ENCODE measurements at regions not wholly inside any gene's neighbourhood (a gene's known extent, or its start where the extent isn't known, plus 50 kb on each side); places are given as distances from the start of the nearest gene placed in this dataset.

- no peak for DNase-seq (ENCODE audit: low read depth)
Observed at GRCh38 chr11:35868491-35868890, 75.4 kb upstream of the LDLRAD3 start.

GRCh38 chr11:35873721-35874120 is 70.1 kb upstream of the LDLRAD3 start:
- no peak for DNase-seq (ENCODE audit: low read depth)

GRCh38 chr11:35874751-35875450 is 69.0 kb upstream of the LDLRAD3 start:
- no peak for DNase-seq (ENCODE audit: low read depth)

- DNase-seq (ENCODE audit: low read depth), result no peak
Observed at GRCh38 chr11:35875466-35875865, 68.4 kb upstream of the LDLRAD3 start.

- DNase-seq (ENCODE audit: low read depth), result no peak
Observed at GRCh38 chr11:35876786-35877185, 67.1 kb upstream of the LDLRAD3 start.

- no peak for DNase-seq (ENCODE audit: low read depth)
Observed at GRCh38 chr11:35878741-35879140, 65.1 kb upstream of the LDLRAD3 start.

- DNase-seq (ENCODE audit: low read depth), result no peak
Observed at GRCh38 chr11:35879361-35879760, 64.5 kb upstream of the LDLRAD3 start.

- DNase-seq (ENCODE audit: low read depth), result no peak
Observed at GRCh38 chr11:35886759-35887158, 57.1 kb upstream of the LDLRAD3 start.

- no peak for DNase-seq (ENCODE audit: low read depth)
Observed at GRCh38 chr11:35887737-35888136, 56.1 kb upstream of the LDLRAD3 start.

- DNase-seq (ENCODE audit: low read depth), result no peak
Observed at GRCh38 chr11:35888961-35889360, 54.9 kb upstream of the LDLRAD3 start.

GRCh38 chr11:35891096-35891495 is 52.8 kb upstream of the LDLRAD3 start:
- DNase-seq (ENCODE audit: low read depth), result no peak

GRCh38 chr11:35892166-35892565 is 51.7 kb upstream of the LDLRAD3 start:
- DNase-seq (ENCODE audit: low read depth), result no peak

- peak; percentile 84 for DNase-seq (ENCODE audit: low read depth)
Observed at GRCh38 chr11:35893796-35894475, 49.9 kb upstream of the LDLRAD3 start.

All from M059J (cell line).